ENCODE measurements at regions not wholly inside any gene's neighbourhood (a gene's known extent, or its start where the extent isn't known, plus 50 kb on each side); places are given as distances from the start of the nearest gene placed in this dataset.

- TF ChIP-seq CTCF (IDR thresholded peaks at IDR 0.05) (no peak), POLR2A (IDR thresholded peaks at IDR 0.05) (no peak)
Measured at GRCh38 chr2:71928734-71929481, 218.8 kb downstream of the CYP26B1 start.

All from heart left ventricle (tissue), 13 donors.